ENCODE measurements at regions not wholly inside any gene's neighbourhood (a gene's known extent, or its start where the extent isn't known, plus 50 kb on each side); places are given as distances from the start of the nearest gene placed in this dataset.
A peak's percentile ranks its signal among the peaks of the same experiment; 100 is the strongest.

GRCh38 chr1:178612261-178612660, 99.4 kb downstream of the TEX35 start:
- H3K4me3 Mint-ChIP-seq (ENCODE audit: unreplicated experiment): no peak overlapping the region
- peaks cover 1% of the 10 kb centered on the region for H3K9me3 Mint-ChIP-seq (ENCODE audit: unreplicated experiment)
- Histone ChIP-seq H3K4me1 (ENCODE audit: insufficient read depth, low read length) (peaks cover 37% of the 10 kb centered on the region), H3K27ac (ENCODE audit: low read depth, low read length) (peak overlapping the region; percentile 92), H3K79me2 (ENCODE audit: insufficient read depth, low read length) (no peaks in the 10 kb centered on the region), H3K4me3 (ENCODE audit: insufficient read depth, low read depth, low read length) (no peak overlapping the region), H3K9ac (ENCODE audit: low read length) (peak overlapping the region; percentile 38), H2AFZ (ENCODE audit: low read depth, low read length) (no peak overlapping the region), H3K36me3 (ENCODE audit: insufficient read depth, low read length) (no peaks in the 10 kb centered on the region), H3K9me3 (ENCODE audit: insufficient read depth, low read depth, low read length) (no peaks in the 10 kb centered on the region), H4K20me1 (ENCODE audit: insufficient read depth, low read length) (no peaks in the 10 kb centered on the region), H3K27me3 (ENCODE audit: insufficient read depth, low read length) (no peaks in the 10 kb centered on the region), H3K4me2 (ENCODE audit: low read length) (peak overlapping the region; percentile 30)
- no peaks in the 10 kb centered on the region for H3K36me3 Mint-ChIP-seq (ENCODE audit: low read depth, unreplicated experiment)
- TF ChIP-seq EZH2 (IDR thresholded peaks at IDR 0.05; ENCODE audit: insufficient read depth, low read length): no peak
- TF ChIP-seq, protein P1, sequence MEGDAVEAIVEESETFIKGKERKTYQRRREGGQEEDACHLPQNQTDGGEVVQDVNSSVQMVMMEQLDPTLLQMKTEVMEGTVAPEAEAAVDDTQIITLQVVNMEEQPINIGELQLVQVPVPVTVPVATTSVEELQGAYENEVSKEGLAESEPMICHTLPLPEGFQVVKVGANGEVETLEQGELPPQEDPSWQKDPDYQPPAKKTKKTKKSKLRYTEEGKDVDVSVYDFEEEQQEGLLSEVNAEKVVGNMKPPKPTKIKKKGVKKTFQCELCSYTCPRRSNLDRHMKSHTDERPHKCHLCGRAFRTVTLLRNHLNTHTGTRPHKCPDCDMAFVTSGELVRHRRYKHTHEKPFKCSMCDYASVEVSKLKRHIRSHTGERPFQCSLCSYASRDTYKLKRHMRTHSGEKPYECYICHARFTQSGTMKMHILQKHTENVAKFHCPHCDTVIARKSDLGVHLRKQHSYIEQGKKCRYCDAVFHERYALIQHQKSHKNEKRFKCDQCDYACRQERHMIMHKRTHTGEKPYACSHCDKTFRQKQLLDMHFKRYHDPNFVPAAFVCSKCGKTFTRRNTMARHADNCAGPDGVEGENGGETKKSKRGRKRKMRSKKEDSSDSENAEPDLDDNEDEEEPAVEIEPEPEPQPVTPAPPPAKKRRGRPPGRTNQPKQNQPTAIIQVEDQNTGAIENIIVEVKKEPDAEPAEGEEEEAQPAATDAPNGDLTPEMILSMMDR (IDR thresholded peaks at IDR 0.05; ENCODE audit: insufficient read depth, low read depth, low read length): no peak
- peak; percentile 75 for DNase-seq (ENCODE audit: low read depth)
- no peaks in the 10 kb centered on the region for H3K27me3 Mint-ChIP-seq (ENCODE audit: low read depth, unreplicated experiment)
- peak; percentile 45 for FAIRE-seq
- H3K27ac Mint-ChIP-seq (ENCODE audit: unreplicated experiment): peak overlapping the region; percentile 96
- peaks cover 28% of the 10 kb centered on the region for H3K4me1 Mint-ChIP-seq (ENCODE audit: low read depth, unreplicated experiment)

DNA sequence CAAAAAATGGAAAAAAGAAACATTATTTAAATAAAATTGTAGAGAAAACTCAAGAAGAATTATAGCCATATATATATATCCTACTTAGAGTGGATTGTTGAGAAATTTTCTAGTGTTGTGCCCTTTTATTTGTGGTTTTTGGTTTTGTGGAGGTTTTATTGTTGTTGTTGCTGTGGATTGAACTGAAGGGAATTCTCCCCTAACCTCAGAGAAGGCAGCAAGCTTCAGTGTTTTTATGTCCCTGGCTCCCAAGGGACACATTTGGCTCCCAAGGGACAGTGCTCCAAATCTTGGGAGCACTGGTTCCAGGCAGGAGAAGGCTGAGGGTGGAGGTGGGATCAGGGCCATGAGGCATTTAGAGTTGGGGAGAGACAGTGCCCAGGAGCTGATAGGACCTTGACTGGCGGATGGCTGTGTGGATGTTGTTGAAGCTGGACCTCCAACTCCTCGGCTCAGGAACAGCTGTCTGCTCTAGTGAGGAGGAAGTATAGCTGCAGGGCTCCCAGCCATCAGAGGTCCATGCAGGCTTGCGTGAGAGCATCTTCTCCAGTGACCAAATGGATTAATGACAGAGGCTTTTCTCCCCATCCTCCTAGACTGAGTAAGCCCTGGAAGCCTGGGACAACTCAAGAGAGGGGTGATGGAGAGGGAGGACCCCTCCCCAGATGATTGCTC, 100.5 kb downstream of the TEX35 start:
- no peaks in the 10 kb centered on the region for H3K36me3 ChIP-seq (ENCODE audit: insufficient read depth, low read length)
- H3K4me2 ChIP-seq (ENCODE audit: low read length): no peak overlapping the region
- peaks cover 2% of the 10 kb centered on the region for H3K9me3 Mint-ChIP-seq (ENCODE audit: unreplicated experiment)
- no peak for FAIRE-seq
- H3K4me1 ChIP-seq (ENCODE audit: insufficient read depth, low read length): peaks cover 32% of the 10 kb centered on the region
- H3K27me3 ChIP-seq (ENCODE audit: insufficient read depth, low read length): no peaks in the 10 kb centered on the region
- no peaks in the 10 kb centered on the region for H3K79me2 ChIP-seq (ENCODE audit: insufficient read depth, low read length)
- no peak overlapping the region for H3K4me3 ChIP-seq (ENCODE audit: insufficient read depth, low read depth, low read length)
- H3K4me3 Mint-ChIP-seq (ENCODE audit: unreplicated experiment): no peak overlapping the region
- H4K20me1 ChIP-seq (ENCODE audit: insufficient read depth, low read length): no peaks in the 10 kb centered on the region
- peak overlapping the region; percentile 47 for H2AFZ ChIP-seq (ENCODE audit: low read depth, low read length)
- peaks cover 23% of the 10 kb centered on the region for H3K4me1 Mint-ChIP-seq (ENCODE audit: low read depth, unreplicated experiment)
- TF ChIP-seq EZH2 (IDR thresholded peaks at IDR 0.05; ENCODE audit: insufficient read depth, low read length): no peak
- TF ChIP-seq, protein P1 (IDR thresholded peaks at IDR 0.05; ENCODE audit: insufficient read depth, low read depth, low read length): no peak
- H3K36me3 Mint-ChIP-seq (ENCODE audit: low read depth, unreplicated experiment): no peaks in the 10 kb centered on the region
- H3K27me3 Mint-ChIP-seq (ENCODE audit: low read depth, unreplicated experiment): no peaks in the 10 kb centered on the region
- peak overlapping the region; percentile 38 for H3K27ac Mint-ChIP-seq (ENCODE audit: unreplicated experiment)
- no peak for DNase-seq (ENCODE audit: low read depth)
- no peaks in the 10 kb centered on the region for H3K9me3 ChIP-seq (ENCODE audit: insufficient read depth, low read depth, low read length)
- H3K27ac ChIP-seq (ENCODE audit: low read depth, low read length): peak overlapping the region; percentile 92
- no peak overlapping the region for H3K9ac ChIP-seq (ENCODE audit: low read length)

DNA sequence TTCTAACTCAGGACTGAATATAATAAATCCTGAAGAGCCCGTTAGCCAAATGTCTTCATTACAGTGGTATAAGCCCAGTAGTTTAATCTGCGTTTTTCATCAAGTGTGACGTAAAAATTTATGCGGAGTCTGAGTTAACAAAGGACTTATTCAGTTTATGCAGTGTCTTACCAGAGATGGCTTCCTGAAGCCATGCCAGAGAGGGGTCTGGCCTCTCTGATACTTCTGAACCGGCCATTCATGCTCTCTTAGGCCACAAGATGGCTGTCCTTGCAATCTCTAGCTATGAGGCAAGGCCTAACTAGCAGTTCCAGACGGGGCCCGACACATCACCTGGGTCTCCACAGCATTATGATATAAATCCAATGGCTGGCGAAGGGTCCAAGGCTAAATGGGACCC, 101.4 kb downstream of the TEX35 start:
- Histone ChIP-seq H3K27ac (ENCODE audit: low read depth, low read length) (no peak overlapping the region), H3K4me1 (ENCODE audit: insufficient read depth, low read length) (peaks cover 23% of the 10 kb centered on the region), H3K9ac (ENCODE audit: low read length) (no peak overlapping the region), H3K9me3 (ENCODE audit: insufficient read depth, low read depth, low read length) (no peaks in the 10 kb centered on the region), H3K27me3 (ENCODE audit: insufficient read depth, low read length) (no peaks in the 10 kb centered on the region), H3K4me3 (ENCODE audit: insufficient read depth, low read depth, low read length) (no peak overlapping the region), H3K36me3 (ENCODE audit: insufficient read depth, low read length) (no peaks in the 10 kb centered on the region), H4K20me1 (ENCODE audit: insufficient read depth, low read length) (no peaks in the 10 kb centered on the region), H2AFZ (ENCODE audit: low read depth, low read length) (peak overlapping the region; percentile 0), H3K79me2 (ENCODE audit: insufficient read depth, low read length) (no peaks in the 10 kb centered on the region), H3K4me2 (ENCODE audit: low read length) (no peak overlapping the region)
- FAIRE-seq (no peak), DNase-seq (ENCODE audit: low read depth) (no peak)
- H3K27ac Mint-ChIP-seq (ENCODE audit: unreplicated experiment): no peak overlapping the region
- H3K9me3 Mint-ChIP-seq (ENCODE audit: unreplicated experiment): peaks cover 5% of the 10 kb centered on the region
- TF ChIP-seq, protein P1 (IDR thresholded peaks at IDR 0.05; ENCODE audit: insufficient read depth, low read depth, low read length): no peak
- no peak for TF ChIP-seq EZH2 (IDR thresholded peaks at IDR 0.05; ENCODE audit: insufficient read depth, low read length)
- peaks cover 15% of the 10 kb centered on the region for H3K4me1 Mint-ChIP-seq (ENCODE audit: low read depth, unreplicated experiment)
- H3K27me3 Mint-ChIP-seq (ENCODE audit: low read depth, unreplicated experiment): no peaks in the 10 kb centered on the region
- no peaks in the 10 kb centered on the region for H3K36me3 Mint-ChIP-seq (ENCODE audit: low read depth, unreplicated experiment)
- no peak overlapping the region for H3K4me3 Mint-ChIP-seq (ENCODE audit: unreplicated experiment)
